ENCODE measurements at regions not wholly inside any gene's neighbourhood (a gene's known extent, or its start where the extent isn't known, plus 50 kb on each side); places are given as distances from the start of the nearest gene placed in this dataset.

DNA sequence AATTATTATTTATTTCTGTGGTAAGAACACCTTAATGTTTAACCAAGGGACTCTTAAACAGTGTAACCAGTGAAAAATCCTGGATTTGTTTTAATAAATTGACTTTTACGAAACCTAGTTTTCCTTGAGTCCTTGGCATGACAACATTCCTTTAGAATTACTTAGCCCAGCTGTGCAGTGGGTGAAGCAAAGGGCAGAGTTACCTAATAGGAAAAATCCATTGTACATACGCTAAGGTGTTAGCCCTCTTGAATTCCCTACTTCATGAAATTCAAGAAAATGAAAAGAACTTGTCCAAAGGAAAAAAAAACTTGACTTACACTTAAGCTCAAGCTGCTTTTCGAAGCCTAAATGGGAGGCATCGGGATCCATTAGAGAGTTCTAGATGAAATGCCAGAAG, 852.0 kb upstream of the ADAMTS5 start:
- TF ChIP-seq CTCF (conservative IDR thresholded peaks at IDR 0.05; ENCODE audit: low read depth in 2 of 2) (no peak), EZH2 (IDR thresholded peaks at IDR 0.05; ENCODE audit: low read depth, unreplicated experiment) (no peak)
- TF ChIP-seq, protein P1, sequence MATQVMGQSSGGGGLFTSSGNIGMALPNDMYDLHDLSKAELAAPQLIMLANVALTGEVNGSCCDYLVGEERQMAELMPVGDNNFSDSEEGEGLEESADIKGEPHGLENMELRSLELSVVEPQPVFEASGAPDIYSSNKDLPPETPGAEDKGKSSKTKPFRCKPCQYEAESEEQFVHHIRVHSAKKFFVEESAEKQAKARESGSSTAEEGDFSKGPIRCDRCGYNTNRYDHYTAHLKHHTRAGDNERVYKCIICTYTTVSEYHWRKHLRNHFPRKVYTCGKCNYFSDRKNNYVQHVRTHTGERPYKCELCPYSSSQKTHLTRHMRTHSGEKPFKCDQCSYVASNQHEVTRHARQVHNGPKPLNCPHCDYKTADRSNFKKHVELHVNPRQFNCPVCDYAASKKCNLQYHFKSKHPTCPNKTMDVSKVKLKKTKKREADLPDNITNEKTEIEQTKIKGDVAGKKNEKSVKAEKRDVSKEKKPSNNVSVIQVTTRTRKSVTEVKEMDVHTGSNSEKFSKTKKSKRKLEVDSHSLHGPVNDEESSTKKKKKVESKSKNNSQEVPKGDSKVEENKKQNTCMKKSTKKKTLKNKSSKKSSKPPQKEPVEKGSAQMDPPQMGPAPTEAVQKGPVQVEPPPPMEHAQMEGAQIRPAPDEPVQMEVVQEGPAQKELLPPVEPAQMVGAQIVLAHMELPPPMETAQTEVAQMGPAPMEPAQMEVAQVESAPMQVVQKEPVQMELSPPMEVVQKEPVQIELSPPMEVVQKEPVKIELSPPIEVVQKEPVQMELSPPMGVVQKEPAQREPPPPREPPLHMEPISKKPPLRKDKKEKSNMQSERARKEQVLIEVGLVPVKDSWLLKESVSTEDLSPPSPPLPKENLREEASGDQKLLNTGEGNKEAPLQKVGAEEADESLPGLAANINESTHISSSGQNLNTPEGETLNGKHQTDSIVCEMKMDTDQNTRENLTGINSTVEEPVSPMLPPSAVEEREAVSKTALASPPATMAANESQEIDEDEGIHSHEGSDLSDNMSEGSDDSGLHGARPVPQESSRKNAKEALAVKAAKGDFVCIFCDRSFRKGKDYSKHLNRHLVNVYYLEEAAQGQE (IDR thresholded peaks at IDR 0.05; ENCODE audit: unreplicated experiment) = no peak

All from GM23338 (cell line).